AG10803 (cell line): ENCODE measurements at regions not wholly inside any gene's neighbourhood (a gene's known extent, or its start where the extent isn't known, plus 50 kb on each side); places are given as distances from the start of the nearest gene placed in this dataset.
"Not testable (repeated sequence)": the region's sequence is repeated elsewhere in the genome, so short reads cannot be mapped to it uniquely, and the experiment has no call there.

ENCODE experiments used
- DNase-seq: peaks from one replicate; pipeline ENCODE4 v3.0.0; 2010; ENCODE audit warnings: low read depth
- H3K4me3 ChIP-seq: 2 replicates; pipeline ENCODE4 v1.5.1; 2011; ENCODE audit warnings: mild to moderate bottlenecking, low read length, control low read depth
- TF ChIP-seq, protein P1 (sequence below): conservative IDR thresholded peaks from 2 replicates; pipeline ENCODE4 v1.5.1; 2011; ENCODE audit warnings: mild to moderate bottlenecking, low read length, control low read depth, inconsistent platforms

- not testable (repeated sequence) for DNase-seq, H3K4me3 ChIP-seq
Measured at GRCh38 chr17:62239569-62239968, 140.8 kb upstream of the EFCAB3 start.

- H3K4me3 ChIP-seq, DNase-seq: not testable (repeated sequence)
Measured at GRCh38 chr17:62238551-62239338, 141.6 kb upstream of the EFCAB3 start.

DNA sequence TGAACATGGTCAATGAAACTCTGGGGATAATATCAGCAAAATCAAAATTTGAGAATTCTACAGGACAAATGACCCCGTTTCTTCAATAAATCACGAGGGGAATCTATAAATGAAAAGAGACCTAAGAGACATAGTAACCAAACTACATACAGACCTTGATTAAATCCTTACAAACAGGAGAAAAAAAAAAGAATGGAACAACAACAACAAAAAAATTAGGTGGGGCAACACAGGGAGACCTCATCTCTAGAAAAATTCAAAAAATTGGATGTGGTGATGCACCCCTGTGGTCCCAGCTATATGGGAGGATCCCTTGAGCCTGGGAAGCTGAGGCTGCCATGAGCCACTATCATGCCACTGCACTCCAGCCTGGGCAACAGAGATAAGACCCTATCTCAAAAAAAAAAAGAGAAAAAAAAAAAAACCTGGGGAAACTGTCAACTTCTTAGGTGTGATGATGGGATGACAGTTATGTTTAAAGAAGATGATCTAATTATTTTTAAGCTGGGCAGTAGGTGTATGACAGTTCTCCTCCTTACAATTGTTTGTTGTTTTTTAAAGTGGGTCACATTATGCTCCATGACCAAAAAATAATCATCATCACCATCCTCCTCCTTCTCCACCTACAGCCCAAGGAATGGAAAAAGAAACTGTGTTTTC, 146.4 kb upstream of the EFCAB3 start:
- not testable (repeated sequence) for DNase-seq, H3K4me3 ChIP-seq

DNA sequence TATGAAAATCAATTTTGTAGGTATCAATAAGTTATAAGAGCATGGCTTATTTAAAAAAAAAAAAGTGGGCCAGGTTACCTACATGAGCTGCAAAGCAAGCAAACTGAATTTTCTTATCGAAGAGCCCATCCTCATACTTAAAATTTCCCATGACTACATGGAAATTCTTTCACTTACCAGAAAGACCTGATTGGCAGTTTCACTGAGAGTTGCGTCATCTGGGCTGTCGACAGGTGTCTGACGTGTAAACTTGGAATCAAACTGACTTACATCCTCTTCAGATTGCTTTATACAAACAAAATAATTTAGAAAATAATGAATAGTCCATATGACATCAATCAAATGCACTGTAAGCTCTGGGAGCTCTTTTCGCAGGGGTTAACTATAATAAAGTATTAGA, 149.1 kb upstream of the EFCAB3 start:
- not testable (repeated sequence) for DNase-seq, H3K4me3 ChIP-seq

GRCh38 chr17:62226610-62227240, 153.6 kb upstream of the EFCAB3 start:
- not testable (repeated sequence) for DNase-seq, H3K4me3 ChIP-seq
- TF ChIP-seq, protein P1, sequence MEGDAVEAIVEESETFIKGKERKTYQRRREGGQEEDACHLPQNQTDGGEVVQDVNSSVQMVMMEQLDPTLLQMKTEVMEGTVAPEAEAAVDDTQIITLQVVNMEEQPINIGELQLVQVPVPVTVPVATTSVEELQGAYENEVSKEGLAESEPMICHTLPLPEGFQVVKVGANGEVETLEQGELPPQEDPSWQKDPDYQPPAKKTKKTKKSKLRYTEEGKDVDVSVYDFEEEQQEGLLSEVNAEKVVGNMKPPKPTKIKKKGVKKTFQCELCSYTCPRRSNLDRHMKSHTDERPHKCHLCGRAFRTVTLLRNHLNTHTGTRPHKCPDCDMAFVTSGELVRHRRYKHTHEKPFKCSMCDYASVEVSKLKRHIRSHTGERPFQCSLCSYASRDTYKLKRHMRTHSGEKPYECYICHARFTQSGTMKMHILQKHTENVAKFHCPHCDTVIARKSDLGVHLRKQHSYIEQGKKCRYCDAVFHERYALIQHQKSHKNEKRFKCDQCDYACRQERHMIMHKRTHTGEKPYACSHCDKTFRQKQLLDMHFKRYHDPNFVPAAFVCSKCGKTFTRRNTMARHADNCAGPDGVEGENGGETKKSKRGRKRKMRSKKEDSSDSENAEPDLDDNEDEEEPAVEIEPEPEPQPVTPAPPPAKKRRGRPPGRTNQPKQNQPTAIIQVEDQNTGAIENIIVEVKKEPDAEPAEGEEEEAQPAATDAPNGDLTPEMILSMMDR, result 0 out of 2 replicates have a peak, but pooled peaks have one; percentile 2

DNA sequence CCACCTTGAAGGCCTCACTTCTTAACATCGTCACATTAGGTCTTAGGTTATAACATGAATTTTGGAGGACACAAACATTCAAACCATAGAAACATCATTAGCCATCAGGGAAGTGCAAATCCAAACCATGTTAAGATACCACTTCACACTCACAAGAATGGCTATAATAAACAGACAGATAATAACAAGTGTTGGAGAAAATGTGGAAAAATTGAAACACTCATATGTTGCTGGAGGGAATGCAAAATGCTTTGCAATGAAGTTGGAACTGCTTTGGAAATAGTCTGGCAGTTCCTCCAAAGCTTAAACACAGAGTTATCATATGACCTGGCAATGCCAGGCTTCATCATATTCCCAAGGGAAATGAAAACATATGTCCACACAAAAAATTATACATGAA, 156.8 kb upstream of the EFCAB3 start:
- not testable (repeated sequence) for DNase-seq, H3K4me3 ChIP-seq

DNA sequence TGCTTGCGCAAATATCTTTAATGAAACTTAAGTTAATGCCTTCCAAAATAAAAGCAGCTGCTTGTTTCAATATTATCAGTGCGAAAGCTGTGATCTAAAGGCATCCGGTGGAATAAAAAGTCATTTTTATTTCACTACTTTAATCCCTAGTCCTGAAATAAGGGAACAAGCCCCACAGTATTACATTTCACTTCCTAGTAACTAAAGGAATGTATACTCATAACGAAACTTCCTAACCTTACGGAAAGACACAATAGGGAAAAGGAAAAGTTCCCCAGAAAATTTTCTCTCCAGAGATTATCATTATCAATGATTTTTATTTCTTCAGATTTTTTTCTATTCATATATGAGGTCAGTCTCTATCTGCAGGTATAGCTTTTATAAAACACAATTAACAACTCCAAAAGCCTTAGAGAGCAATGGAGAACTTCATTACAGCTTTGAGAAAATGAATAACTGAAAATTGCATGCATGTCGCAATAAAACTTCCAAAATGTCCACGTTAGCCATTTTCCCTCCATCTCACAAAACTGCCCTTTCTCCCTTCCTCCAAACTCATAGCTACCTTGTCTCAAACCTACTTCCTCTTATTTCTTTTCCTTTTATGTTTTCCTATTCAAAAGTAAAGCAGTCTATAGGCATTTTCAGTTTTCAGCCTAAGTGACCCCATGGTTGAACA, 154.3 kb upstream of the MED13 start:
- TF ChIP-seq, protein P1, result no peak
- DNase-seq, result no peak

DNA sequence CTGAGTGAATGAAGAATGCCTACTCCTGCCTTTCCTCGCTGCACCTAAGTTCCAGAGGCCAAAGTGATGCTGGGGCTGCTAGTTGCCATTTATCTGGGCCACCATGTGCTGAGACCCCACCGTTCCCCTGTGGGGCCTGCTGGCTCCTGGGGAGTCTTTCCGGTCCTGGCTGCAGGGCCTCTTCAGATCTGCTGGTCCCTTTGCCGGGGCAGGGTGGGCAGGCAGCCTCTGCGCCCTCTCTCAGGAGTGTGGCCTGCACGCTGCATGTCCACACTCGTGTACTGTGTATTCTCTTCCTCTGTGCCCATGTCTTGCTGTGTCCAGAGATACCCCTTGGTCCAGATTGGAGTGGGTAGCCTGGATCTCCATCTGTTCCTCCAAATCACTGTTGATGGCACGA, 151.8 kb upstream of the MED13 start:
- no peak overlapping the region for H3K4me3 ChIP-seq
- DNase-seq, result no peak
- TF ChIP-seq, protein P1, result no peak

More for the DNA sequence above, 154.3 kb upstream of the MED13 start:
- H3K4me3 ChIP-seq, result no peak overlapping the region

- not testable (repeated sequence) for DNase-seq, H3K4me3 ChIP-seq
Measured at GRCh38 chr17:62215891-62216290, 150.8 kb upstream of the MED13 start.

- no peak overlapping the region for H3K4me3 ChIP-seq
- DNase-seq, result no peak
- TF ChIP-seq, protein P1, result no peak
Measured at GRCh38 chr17:62206550-62206949, 141.5 kb upstream of the MED13 start.

DNA sequence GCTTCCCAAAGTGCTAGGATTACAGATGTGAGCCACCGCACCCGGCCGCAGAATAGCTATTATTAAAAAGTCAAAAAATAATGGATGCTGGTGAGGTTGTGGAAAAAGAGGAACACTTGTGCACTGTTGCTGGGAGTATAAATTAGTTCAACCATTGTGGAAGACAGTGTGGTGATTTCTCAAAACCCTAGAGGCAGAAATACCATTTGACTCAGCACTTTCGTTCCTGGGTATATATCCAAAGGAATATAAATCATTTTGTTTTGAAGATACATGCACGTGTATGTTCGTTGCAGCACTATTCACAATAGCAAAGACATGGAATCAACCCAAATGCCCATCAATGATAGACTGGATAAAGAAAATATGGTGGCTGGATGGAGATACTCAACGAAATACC, 132.1 kb upstream of the MED13 start:
- H3K4me3 ChIP-seq, DNase-seq: not testable (repeated sequence)

DNA sequence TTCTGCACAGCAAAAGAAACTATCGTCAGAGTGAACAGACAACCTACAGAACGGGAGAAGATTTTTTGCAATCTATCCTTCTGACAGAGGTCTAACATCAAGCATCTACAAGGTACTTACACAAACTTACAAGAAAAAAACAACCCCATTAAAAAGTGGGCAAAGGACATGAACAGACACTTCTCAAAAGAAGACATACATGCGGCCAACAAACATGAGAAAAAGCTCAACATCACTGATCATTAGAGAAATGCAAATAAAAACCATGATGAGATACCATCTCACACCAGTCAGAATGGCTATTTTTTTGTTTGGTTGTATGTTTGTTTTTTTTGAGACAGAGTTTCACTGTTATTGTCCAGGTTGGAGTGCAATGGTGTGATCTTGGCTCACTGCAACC, 131.5 kb upstream of the MED13 start:
- DNase-seq, H3K4me3 ChIP-seq: not testable (repeated sequence)
